ENCODE measurements at regions not wholly inside any gene's neighbourhood (a gene's known extent, or its start where the extent isn't known, plus 50 kb on each side); places are given as distances from the start of the nearest gene placed in this dataset.
"Not testable (repeated sequence)": the region's sequence is repeated elsewhere in the genome, so short reads cannot be mapped to it uniquely, and the experiment has no call there.

DNA sequence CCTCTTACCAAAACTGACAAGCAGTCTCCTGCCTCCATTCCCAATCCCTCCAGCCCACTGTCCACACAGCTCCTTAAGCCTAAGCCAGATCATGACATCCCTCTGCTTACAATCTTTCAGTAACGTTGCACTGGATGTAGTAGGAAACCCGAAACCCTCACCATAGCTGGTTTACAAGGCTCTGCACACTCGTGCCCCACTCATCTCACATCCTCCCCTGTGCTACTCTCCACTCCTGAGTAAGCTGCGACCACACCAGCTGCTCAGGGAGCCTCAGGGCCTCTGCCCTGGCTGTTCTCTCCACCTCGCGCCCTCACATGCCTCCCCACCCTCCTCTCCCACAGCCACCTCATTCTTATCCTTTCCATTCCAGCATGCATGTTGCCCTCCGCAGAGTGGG, 288.9 kb downstream of the ANAPC1 start:
- TF ChIP-seq, protein P1, sequence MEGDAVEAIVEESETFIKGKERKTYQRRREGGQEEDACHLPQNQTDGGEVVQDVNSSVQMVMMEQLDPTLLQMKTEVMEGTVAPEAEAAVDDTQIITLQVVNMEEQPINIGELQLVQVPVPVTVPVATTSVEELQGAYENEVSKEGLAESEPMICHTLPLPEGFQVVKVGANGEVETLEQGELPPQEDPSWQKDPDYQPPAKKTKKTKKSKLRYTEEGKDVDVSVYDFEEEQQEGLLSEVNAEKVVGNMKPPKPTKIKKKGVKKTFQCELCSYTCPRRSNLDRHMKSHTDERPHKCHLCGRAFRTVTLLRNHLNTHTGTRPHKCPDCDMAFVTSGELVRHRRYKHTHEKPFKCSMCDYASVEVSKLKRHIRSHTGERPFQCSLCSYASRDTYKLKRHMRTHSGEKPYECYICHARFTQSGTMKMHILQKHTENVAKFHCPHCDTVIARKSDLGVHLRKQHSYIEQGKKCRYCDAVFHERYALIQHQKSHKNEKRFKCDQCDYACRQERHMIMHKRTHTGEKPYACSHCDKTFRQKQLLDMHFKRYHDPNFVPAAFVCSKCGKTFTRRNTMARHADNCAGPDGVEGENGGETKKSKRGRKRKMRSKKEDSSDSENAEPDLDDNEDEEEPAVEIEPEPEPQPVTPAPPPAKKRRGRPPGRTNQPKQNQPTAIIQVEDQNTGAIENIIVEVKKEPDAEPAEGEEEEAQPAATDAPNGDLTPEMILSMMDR (IDR thresholded peaks at IDR 0.05), result not testable (repeated sequence)
- TF ChIP-seq EZH2 (IDR thresholded peaks at IDR 0.05; ENCODE audit: borderline replicate concordance, insufficient read depth, low read depth, low read length, poor library complexity, severe bottlenecking), result not testable (repeated sequence)
